HG03095 (cell line): ENCODE measurements at regions not wholly inside any gene's neighbourhood (a gene's known extent, or its start where the extent isn't known, plus 50 kb on each side); places are given as distances from the start of the nearest gene placed in this dataset.
"Not testable (repeated sequence)": the region's sequence is repeated elsewhere in the genome, so short reads cannot be mapped to it uniquely, and the experiment has no call there.

ENCODE experiments used
- ATAC-seq: cut with Tn5 transposase; IDR thresholded peaks from one replicate; pipeline ENCODE4 v1.9.1; 2021; ENCODE audit warnings: moderate library complexity; ENCODE audit not compliant: unreplicated experiment

DNA sequence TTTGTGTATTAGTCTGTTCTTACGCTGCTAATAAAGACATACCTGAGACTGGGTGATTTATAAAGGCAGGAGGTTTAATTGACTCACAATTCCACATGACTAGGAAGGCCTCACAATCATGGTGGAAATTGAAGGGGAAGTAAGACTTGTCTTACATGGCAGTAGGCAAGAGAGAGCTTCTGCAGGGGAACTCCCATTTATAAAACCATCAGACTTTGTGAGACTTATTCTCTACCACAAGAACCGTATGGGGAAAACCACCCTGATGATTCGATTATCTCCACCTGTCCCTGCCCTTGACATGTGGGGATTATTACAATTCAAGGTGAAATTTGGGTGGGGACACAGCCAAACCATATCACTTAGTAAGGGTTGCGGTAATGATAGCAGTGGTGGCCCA lies 833.1 kb downstream of the FLRT2 start:
- no peak for ATAC-seq

- ATAC-seq: no peak
These were observed 827.9 kb downstream of the FLRT2 start for GRCh38 chr14:86357876-86358275.

DNA sequence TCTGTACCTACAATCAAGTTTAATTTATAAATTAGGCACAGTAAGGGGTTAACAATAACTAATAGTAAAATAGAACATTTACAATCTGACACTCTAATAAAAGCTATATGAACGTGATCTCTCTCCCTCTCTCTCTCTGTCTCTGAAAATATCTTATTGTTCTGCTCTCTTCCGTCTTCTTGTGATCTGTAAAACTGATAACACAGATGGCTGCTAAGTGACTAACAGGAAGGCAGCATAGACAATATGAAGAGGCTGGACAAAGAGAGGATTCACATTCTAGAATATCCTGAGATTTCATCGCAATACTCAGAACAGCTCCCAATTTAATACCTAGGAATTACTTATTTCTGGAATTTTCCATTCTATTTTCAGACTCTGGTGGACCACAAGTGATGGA lies 827.2 kb downstream of the FLRT2 start:
- no peak for ATAC-seq

DNA sequence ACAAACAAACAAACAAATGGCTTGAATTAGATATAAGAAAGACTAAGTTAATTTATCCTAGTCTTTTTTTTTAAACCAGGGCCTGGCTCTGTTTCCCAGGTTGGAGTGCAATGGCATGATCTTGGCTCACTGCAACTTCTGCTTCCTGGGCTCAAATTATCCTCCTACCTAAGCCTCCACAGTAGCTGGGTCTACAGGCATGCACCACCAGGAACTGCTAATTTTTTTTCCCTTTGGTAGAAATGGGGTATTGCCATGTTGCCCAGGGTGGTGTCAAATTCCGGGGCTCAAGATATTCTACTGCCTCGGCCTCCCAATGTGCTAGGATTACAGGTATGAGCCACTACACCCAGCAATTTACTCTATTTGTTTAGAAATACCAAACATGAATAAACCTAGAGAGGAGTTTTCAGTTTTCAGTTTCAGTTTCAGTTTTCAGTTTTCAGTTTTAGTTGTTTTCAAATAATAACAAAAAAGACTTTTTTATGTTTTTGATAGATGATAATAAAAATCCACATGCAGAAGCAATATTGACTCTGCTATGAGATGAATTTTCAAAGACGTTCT lies 817.0 kb downstream of the FLRT2 start:
- no peak for ATAC-seq

- no peak for ATAC-seq
These were observed 804.4 kb downstream of the FLRT2 start for GRCh38 chr14:86334355-86334754.

DNA sequence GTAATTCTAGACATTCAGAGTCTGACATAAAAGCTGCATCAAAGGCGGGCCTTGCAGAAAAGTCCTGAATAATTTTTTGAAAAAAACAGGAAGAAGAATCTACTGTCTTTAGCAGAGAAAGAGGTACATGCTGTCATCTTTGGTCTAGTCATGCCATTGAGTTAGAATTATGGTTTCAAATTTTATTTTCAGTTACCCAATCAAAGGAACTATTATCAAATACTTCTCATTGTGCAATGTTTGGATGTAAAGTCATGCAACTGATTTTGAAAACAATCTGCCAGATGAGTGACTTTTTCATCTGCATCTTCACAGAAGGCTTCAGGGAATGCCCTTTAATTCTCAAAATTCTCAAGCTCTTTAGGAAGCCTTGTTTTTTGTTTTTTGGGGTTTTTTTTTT lies 803.5 kb downstream of the FLRT2 start:
- no peak for ATAC-seq

- no peak for ATAC-seq
These were observed 801.4 kb downstream of the FLRT2 start for GRCh38 chr14:86331341-86331740.

DNA sequence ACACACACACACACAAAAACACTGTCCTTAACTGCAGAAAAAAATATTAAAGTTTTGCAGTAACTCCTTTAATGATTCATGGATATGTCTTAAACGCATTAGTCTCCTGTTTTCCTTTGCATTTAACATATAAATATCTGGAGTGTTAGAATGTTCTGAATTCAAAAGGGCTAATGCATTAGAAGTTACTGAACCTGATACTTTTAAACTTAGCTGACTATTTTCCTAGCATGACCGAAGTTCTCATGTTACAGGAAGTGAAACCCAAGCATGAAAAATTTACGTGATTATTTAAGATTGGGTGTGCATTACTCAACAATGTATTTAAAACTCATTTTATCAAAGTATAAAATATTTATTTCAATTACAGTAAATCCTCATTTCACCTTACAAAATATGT lies 791.2 kb downstream of the FLRT2 start:
- ATAC-seq: no peak

DNA sequence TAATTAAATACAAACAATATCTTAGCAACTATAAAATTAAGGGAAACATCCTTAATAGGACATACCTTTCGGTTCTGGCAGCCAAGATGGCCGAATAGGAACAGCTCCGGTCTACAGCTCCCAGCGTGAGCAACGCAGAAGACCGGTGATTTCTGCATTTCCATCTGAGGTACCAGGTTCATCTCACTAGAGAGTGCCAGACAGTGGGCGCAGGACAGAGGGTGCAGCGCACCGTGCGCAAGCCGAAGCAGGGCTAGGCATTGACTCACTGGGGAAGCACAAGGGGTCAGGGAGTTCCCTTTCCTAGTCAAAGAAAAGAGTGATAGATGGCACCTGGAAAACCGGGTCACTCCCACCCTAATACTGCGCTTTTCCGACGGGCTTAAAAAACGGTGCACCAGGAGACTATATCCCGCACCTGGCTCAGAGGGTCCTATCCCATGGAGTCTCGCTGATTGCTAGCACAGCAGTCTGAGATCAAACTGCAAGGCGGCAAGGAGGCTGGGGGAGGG lies 782.3 kb downstream of the FLRT2 start:
- ATAC-seq: not testable (repeated sequence)

DNA sequence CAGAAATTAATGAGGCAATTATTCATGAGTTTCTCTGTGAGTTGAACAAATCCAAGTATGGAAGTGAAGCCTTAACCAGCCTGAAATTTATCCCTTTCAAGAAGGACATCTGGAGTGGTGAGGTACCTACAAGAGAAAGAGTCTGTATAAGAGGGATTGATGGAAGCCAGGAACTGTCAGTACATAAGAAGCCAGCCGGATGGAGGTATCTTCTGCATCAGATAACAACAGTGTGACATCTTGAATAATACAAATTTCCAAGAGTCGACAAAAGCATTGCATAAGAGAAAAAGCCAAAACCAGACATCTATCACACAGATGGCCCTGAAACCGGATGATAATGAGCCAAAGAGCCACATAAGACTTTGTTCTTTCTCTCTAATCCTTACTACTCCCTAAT lies 781.2 kb downstream of the FLRT2 start:
- no peak for ATAC-seq

- ATAC-seq: no peak
These were observed 780.7 kb downstream of the FLRT2 start for GRCh38 chr14:86310611-86311010.

- ATAC-seq: no peak
These were observed 780.2 kb downstream of the FLRT2 start for GRCh38 chr14:86310148-86310547.

DNA sequence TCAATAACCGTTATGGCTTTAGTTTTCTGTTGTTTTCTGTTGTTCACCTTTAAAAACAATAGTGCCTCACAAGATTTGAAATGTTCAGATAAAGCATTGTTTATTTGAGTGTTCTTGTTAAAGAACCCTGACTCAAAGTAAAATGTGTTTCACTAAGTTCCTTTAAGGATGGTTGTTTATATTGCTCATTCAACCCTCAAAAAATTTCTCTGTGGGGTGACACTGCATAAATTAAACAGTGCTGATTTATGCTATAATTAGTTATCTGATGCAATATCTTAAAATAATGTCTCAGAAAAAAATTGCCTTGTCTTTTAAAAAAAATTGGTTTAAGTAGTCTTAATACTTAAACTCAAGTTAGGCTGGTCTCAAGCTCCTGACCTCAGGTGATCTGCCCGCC lies 775.1 kb downstream of the FLRT2 start:
- ATAC-seq: no peak

GRCh38 chr14:86299994-86300393 lies 770.0 kb downstream of the FLRT2 start:
- no peak for ATAC-seq

GRCh38 chr14:86296173-86296572 lies 766.2 kb downstream of the FLRT2 start:
- ATAC-seq: no peak

- no peak for ATAC-seq
These were observed 758.4 kb downstream of the FLRT2 start for GRCh38 chr14:86288336-86288735.

- no peak for ATAC-seq
These were observed 749.5 kb downstream of the FLRT2 start for GRCh38 chr14:86279405-86279804.

DNA sequence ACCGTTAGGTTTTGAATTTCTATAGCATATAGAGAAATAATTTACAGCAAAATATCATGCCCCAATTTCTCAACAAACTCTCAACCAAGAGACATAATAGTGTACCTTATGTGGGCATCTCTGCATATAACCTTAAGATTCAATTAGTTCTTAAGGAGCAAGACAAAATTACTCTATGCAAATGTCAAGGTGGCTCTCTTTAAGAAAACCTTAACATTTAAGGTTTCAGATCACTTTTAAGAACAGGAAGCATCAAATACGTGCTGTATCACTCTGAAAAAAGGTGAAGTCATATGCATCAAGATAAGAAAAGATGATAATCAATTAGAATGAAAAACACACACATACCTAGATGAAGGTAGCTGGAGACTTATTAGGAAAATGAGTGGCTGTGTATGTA lies 728.0 kb downstream of the FLRT2 start:
- no peak for ATAC-seq

- ATAC-seq: peak; percentile 86
These were observed 713.2 kb downstream of the FLRT2 start for GRCh38 chr14:86243158-86243557.

DNA sequence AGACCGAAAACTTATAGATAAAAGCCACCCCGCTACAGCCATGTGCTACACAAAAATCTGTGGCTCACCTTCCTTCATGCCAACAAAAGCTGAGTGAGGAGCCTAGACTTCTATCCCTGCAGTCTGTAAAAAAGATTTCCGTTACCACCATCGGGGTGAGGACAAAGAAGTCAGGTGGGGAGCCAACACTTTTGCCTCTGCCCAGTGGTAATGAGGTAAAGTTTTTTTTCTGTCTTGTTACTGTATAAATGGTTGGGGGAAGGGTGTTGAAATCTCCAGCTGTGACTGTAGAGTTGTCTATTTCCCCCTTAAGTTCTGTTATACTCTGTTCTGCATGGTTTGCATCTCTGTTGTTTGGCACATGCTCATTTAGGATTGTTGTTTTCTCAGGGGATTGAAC lies 707.8 kb downstream of the FLRT2 start:
- no peak for ATAC-seq

GRCh38 chr14:86221755-86222154 lies 691.8 kb downstream of the FLRT2 start:
- no peak for ATAC-seq

DNA sequence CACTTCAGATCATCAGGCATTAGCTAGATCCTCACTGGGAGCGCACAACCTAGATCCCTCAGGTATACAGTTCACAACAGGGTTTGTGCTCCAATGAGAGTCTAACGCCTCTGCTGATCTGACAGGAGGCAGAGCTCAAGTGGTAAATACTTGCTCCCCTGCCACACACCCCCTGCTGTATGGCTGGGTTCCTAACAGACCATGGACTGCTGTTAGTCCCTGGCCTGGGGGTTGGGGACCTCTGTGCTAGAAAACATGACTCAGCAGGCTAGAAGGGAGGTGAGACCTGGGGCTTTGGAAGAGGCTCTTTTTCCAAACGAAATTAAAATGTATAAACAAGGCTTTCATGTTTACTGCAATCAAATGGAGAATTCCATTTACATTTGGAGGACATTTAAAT lies 691.1 kb downstream of the FLRT2 start:
- ATAC-seq: no peak

DNA sequence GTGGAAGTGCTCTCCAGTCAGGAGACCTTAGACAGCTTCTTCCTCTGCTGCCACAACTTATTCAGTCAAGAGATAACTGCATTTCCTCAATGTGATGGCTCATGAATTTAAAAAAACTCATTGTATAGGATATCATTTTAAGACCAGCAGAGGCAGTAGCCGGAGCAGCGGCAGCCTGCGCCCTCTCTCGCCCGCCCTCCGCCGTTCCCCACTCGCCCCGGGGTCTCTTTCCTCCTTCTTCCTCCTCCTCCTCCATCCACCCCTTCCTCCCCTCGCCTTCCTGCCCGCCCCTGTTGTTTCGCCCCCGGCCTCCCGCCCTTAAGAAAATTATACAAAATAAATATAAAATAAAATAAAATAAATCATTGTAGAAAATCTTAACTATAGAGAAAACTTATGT lies 687.6 kb downstream of the FLRT2 start:
- ATAC-seq: no peak
